ENCODE measurements at regions not wholly inside any gene's neighbourhood (a gene's known extent, or its start where the extent isn't known, plus 50 kb on each side); places are given as distances from the start of the nearest gene placed in this dataset.

DNA sequence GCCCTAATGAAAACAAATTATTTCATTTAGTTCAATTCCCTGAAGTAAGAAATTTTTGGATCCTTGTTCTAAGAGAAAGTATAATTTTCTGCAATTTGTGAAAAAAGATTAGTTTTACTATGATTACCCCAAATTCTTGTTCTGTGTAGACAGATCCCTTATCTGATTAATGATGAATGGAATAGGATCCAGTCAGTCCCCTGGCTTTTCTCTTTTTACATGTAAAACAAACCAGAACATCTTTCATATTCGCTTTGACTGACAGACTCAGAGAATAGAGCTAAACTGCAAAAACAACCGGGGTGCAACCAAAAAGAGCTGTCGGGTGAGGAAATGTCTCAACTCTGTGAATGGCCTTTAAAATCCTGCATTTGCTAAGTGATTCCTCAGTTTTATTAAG is 93.4 kb upstream of the VEGFC start:
- no peak for TF ChIP-seq EZH2phosphoT487 (IDR thresholded peaks at IDR 0.05; ENCODE audit: borderline replicate concordance, low read length)
- TF ChIP-seq, protein P1, sequence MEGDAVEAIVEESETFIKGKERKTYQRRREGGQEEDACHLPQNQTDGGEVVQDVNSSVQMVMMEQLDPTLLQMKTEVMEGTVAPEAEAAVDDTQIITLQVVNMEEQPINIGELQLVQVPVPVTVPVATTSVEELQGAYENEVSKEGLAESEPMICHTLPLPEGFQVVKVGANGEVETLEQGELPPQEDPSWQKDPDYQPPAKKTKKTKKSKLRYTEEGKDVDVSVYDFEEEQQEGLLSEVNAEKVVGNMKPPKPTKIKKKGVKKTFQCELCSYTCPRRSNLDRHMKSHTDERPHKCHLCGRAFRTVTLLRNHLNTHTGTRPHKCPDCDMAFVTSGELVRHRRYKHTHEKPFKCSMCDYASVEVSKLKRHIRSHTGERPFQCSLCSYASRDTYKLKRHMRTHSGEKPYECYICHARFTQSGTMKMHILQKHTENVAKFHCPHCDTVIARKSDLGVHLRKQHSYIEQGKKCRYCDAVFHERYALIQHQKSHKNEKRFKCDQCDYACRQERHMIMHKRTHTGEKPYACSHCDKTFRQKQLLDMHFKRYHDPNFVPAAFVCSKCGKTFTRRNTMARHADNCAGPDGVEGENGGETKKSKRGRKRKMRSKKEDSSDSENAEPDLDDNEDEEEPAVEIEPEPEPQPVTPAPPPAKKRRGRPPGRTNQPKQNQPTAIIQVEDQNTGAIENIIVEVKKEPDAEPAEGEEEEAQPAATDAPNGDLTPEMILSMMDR (IDR thresholded peaks at IDR 0.05; ENCODE audit: low read depth, low read length, poor library complexity, severe bottlenecking) = no peak
- Histone ChIP-seq H3K27me3 (ENCODE audit: control insufficient read depth, low read length) (no peaks in the 10 kb centered on the region), H4K20me1 (ENCODE audit: control insufficient read depth, insufficient read depth, low read depth, low read length) (no peaks in the 10 kb centered on the region), H3K79me2 (ENCODE audit: control insufficient read depth, low read length) (no peaks in the 10 kb centered on the region), H3K4me1 (ENCODE audit: control insufficient read depth, low read length) (no peaks in the 10 kb centered on the region), H3F3A (ENCODE audit: control insufficient read depth, insufficient read depth) (no peaks in the 10 kb centered on the region), H3K9me3 (ENCODE audit: control insufficient read depth, insufficient read depth, low read length) (no peaks in the 10 kb centered on the region), H3K4me2 (ENCODE audit: low read length) (no peak overlapping the region), H3K36me3 (ENCODE audit: control insufficient read depth, low read length) (no peaks in the 10 kb centered on the region), H3K4me3 (ENCODE audit: low read length) (no peak overlapping the region), H3K27ac (ENCODE audit: low read depth, low read length) (no peak overlapping the region), H3K9me2 (replicated peaks; ENCODE audit: control insufficient read depth, low read length) (no peaks in the 10 kb centered on the region)

DNA sequence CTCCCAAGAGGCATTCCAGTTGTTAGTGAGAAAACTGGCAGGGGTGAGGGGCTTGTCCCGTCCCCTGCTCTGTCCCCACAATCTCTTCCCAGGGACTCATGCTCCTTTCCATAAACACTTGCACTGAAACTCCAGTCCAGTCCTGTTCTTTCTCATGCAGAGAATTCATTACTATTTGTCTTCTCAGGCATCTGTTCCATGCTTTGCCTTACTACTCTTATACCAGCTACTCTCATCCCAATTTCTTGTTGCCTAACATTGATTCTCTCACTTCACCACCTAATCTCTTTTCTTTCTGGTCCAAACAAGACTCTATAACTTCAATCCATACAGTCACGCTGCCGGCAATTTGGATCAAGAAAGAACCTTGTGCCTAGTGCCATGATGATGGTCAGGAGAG is 97.1 kb upstream of the VEGFC start:
- Histone ChIP-seq H3K4me1 (ENCODE audit: control insufficient read depth, low read length) (no peaks in the 10 kb centered on the region), H3K4me2 (ENCODE audit: low read length) (no peak overlapping the region), H3K27ac (ENCODE audit: low read depth, low read length) (no peak overlapping the region), H3K4me3 (ENCODE audit: low read length) (no peak overlapping the region), H3K9me3 (ENCODE audit: control insufficient read depth, insufficient read depth, low read length) (no peaks in the 10 kb centered on the region), H3K27me3 (ENCODE audit: control insufficient read depth, low read length) (no peaks in the 10 kb centered on the region), H3K36me3 (ENCODE audit: control insufficient read depth, low read length) (no peaks in the 10 kb centered on the region), H3K9me2 (replicated peaks; ENCODE audit: control insufficient read depth, low read length) (no peaks in the 10 kb centered on the region), H3K79me2 (ENCODE audit: control insufficient read depth, low read length) (no peaks in the 10 kb centered on the region), H3F3A (ENCODE audit: control insufficient read depth, insufficient read depth) (no peaks in the 10 kb centered on the region), H4K20me1 (ENCODE audit: control insufficient read depth, insufficient read depth, low read depth, low read length) (no peaks in the 10 kb centered on the region)
- TF ChIP-seq, protein P1 (IDR thresholded peaks at IDR 0.05; ENCODE audit: low read depth, low read length, poor library complexity, severe bottlenecking) = no peak
- TF ChIP-seq EZH2phosphoT487 (IDR thresholded peaks at IDR 0.05; ENCODE audit: borderline replicate concordance, low read length) = no peak

DNA sequence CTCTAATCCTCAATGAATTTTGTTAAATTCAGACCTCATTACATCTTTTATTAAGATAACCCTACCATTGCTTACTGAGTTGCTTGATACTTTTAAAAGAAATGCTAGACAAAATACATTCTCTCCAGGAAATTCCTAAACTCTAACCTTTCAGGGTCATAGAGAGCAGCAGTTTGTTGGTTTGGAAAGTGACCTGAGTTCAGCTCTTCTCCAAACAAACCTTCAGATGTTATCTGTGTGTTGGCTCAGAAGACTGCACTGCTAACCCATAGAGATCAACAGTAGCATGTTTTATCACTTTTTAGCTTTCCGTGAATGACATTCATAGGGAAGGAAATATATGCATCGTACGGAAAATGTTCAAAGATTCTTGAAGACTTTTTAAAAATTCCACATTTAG is 101.8 kb upstream of the VEGFC start:
- H4K20me1 ChIP-seq (ENCODE audit: control insufficient read depth, insufficient read depth, low read depth, low read length) = no peaks in the 10 kb centered on the region
- H3K4me2 ChIP-seq (ENCODE audit: low read length) = no peak overlapping the region
- no peak overlapping the region for H3K27ac ChIP-seq (ENCODE audit: low read depth, low read length)
- H3K79me2 ChIP-seq (ENCODE audit: control insufficient read depth, low read length) = no peaks in the 10 kb centered on the region
- no peaks in the 10 kb centered on the region for H3K27me3 ChIP-seq (ENCODE audit: control insufficient read depth, low read length)
- no peaks in the 10 kb centered on the region for H3K36me3 ChIP-seq (ENCODE audit: control insufficient read depth, low read length)
- no peak overlapping the region for H3K4me3 ChIP-seq (ENCODE audit: low read length)
- H3K9me2 ChIP-seq (replicated peaks; ENCODE audit: control insufficient read depth, low read length) = no peaks in the 10 kb centered on the region
- H3F3A ChIP-seq (ENCODE audit: control insufficient read depth, insufficient read depth) = no peaks in the 10 kb centered on the region
- H3K4me1 ChIP-seq (ENCODE audit: control insufficient read depth, low read length) = no peaks in the 10 kb centered on the region
- H3K9me3 ChIP-seq (ENCODE audit: control insufficient read depth, insufficient read depth, low read length) = no peaks in the 10 kb centered on the region
- TF ChIP-seq, protein P1 (IDR thresholded peaks at IDR 0.05; ENCODE audit: low read depth, low read length, poor library complexity, severe bottlenecking) = no peak
- TF ChIP-seq EZH2phosphoT487 (IDR thresholded peaks at IDR 0.05; ENCODE audit: borderline replicate concordance, low read length) = no peak

DNA sequence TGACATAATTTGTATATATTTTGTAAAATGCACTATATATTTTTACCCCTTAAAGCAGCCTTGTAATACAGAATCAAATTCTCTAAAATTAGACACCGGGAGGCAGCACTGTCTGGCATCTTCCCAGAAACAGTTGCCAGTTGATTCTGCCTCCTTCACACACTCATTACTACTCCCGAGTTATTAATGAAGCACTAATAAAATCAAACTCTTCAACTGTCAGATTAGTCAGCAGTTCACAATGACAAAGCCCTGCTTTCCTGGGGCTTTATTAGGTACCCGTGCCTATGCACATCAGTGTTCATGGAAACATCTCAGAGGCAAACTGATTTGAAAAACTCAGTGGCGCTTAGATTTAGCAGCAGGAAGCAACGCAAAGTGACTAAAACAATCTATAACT is 103.5 kb upstream of the VEGFC start:
- H3K4me2 ChIP-seq (ENCODE audit: low read length) = no peak overlapping the region
- TF ChIP-seq, protein P1 (IDR thresholded peaks at IDR 0.05; ENCODE audit: low read depth, low read length, poor library complexity, severe bottlenecking) = no peak
- TF ChIP-seq EZH2phosphoT487 (IDR thresholded peaks at IDR 0.05; ENCODE audit: borderline replicate concordance, low read length) = no peak

More for the DNA sequence above, 103.5 kb upstream of the VEGFC start:
- H3K4me1 ChIP-seq (ENCODE audit: control insufficient read depth, low read length) = no peaks in the 10 kb centered on the region
- H3K36me3 ChIP-seq (ENCODE audit: control insufficient read depth, low read length) = no peaks in the 10 kb centered on the region
- H3K27me3 ChIP-seq (ENCODE audit: control insufficient read depth, low read length) = no peaks in the 10 kb centered on the region
- H3K79me2 ChIP-seq (ENCODE audit: control insufficient read depth, low read length) = no peaks in the 10 kb centered on the region
- H3F3A ChIP-seq (ENCODE audit: control insufficient read depth, insufficient read depth) = no peaks in the 10 kb centered on the region
- no peaks in the 10 kb centered on the region for H3K9me2 ChIP-seq (replicated peaks; ENCODE audit: control insufficient read depth, low read length)
- no peak overlapping the region for H3K27ac ChIP-seq (ENCODE audit: low read depth, low read length)
- no peak overlapping the region for H3K4me3 ChIP-seq (ENCODE audit: low read length)
- no peaks in the 10 kb centered on the region for H3K9me3 ChIP-seq (ENCODE audit: control insufficient read depth, insufficient read depth, low read length)
- no peaks in the 10 kb centered on the region for H4K20me1 ChIP-seq (ENCODE audit: control insufficient read depth, insufficient read depth, low read depth, low read length)
